GM19395 (cell line): ENCODE measurements at regions not wholly inside any gene's neighbourhood (a gene's known extent, or its start where the extent isn't known, plus 50 kb on each side); places are given as distances from the start of the nearest gene placed in this dataset.

ENCODE experiments used
- ATAC-seq: cut with Tn5 transposase; IDR thresholded peaks from one replicate; pipeline ENCODE4 v1.9.1; 2021; ENCODE audit warnings: mild to moderate bottlenecking, moderate library complexity; ENCODE audit not compliant: unreplicated experiment

- ATAC-seq: no peak
Observed at GRCh38 chr13:56923626-56924140, 217.0 kb upstream of the PRR20A start.

GRCh38 chr13:56924401-56924800 is 216.3 kb upstream of the PRR20A start:
- no peak for ATAC-seq

GRCh38 chr13:56932104-56932503 is 208.6 kb upstream of the PRR20A start:
- ATAC-seq: no peak

GRCh38 chr13:56953965-56954364 is 186.8 kb upstream of the PRR20A start:
- ATAC-seq: no peak

GRCh38 chr13:56975647-56976046 is 165.1 kb upstream of the PRR20A start:
- no peak for ATAC-seq

- no peak for ATAC-seq
Observed at GRCh38 chr13:56980856-56981255, 159.9 kb upstream of the PRR20A start.

GRCh38 chr13:56986121-56986520 is 154.6 kb upstream of the PRR20A start:
- no peak for ATAC-seq

- no peak for ATAC-seq
Observed at GRCh38 chr13:56988543-56988942, 152.2 kb upstream of the PRR20A start.

GRCh38 chr13:57003682-57004081 is 137.0 kb upstream of the PRR20A start:
- ATAC-seq: no peak

GRCh38 chr13:57017357-57017756 is 123.4 kb upstream of the PRR20A start:
- no peak for ATAC-seq

GRCh38 chr13:57018915-57019314 is 121.8 kb upstream of the PRR20A start:
- ATAC-seq: no peak

- no peak for ATAC-seq
Observed at GRCh38 chr13:57030671-57031070, 110.0 kb upstream of the PRR20A start.

GRCh38 chr13:57036290-57036689 is 104.4 kb upstream of the PRR20A start:
- no peak for ATAC-seq

- no peak for ATAC-seq
Observed at GRCh38 chr13:57044910-57045309, 95.8 kb upstream of the PRR20A start.

- ATAC-seq: no peak
Observed at GRCh38 chr13:57045826-57046546, 94.7 kb upstream of the PRR20A start.

- ATAC-seq: no peak
Observed at GRCh38 chr13:57056601-57057180, 84.0 kb upstream of the PRR20A start.

- ATAC-seq: no peak
Observed at GRCh38 chr13:57063007-57063406, 77.7 kb upstream of the PRR20A start.

GRCh38 chr13:57073983-57074382 is 66.7 kb upstream of the PRR20A start:
- no peak for ATAC-seq

GRCh38 chr13:57075588-57075987 is 65.1 kb upstream of the PRR20A start:
- ATAC-seq: no peak

GRCh38 chr13:57087006-57087405 is 53.7 kb upstream of the PRR20A start:
- ATAC-seq: no peak
